ENCODE measurements at regions not wholly inside any gene's neighbourhood (a gene's known extent, or its start where the extent isn't known, plus 50 kb on each side); places are given as distances from the start of the nearest gene placed in this dataset.
A peak's percentile ranks its signal among the peaks of the same experiment; 100 is the strongest.
"Not testable (repeated sequence)": the region's sequence is repeated elsewhere in the genome, so short reads cannot be mapped to it uniquely, and the experiment has no call there.

DNA sequence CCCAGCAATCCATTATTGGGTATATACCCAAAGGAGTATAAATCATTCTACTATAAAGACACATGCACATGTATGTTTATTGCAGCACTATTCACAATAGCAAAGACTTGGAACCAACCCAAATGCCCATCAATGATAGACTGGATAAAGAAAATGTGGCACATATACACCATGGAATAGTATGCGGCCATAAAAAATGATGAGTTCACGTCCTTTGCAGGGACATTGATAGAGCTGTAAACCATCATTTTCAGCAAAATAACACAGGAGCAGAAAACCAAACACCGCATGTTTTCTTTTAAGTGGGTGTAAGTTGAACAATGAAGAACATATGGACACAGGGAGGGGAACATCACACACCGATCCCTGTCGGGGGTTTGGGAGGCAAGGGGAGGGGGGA is 56.7 kb downstream of the PALS2 start:
- not testable (repeated sequence) for DNase-seq (ENCODE audit: low spot score); FAIRE-seq

DNA sequence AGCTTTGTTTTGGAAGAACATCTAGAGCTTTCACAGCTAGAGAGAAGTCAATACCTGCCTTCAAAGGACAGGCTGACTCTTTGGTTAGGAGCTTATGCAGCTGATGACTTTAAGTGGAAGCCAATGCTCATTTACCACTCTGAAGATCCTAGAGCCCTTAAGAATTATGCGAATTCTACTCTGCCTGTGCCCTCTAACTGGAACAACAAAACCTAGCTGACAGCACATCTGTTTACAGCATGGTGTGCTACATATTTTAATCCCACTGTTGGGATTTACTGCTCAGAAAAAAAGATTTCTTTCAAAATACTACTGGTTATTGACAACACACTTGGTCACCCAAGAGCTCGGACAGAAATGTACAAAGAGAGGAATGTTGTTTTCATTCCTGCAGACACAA is 57.3 kb downstream of the PALS2 start:
- DNase-seq (ENCODE audit: low spot score) (no peak), FAIRE-seq (no peak)

DNA sequence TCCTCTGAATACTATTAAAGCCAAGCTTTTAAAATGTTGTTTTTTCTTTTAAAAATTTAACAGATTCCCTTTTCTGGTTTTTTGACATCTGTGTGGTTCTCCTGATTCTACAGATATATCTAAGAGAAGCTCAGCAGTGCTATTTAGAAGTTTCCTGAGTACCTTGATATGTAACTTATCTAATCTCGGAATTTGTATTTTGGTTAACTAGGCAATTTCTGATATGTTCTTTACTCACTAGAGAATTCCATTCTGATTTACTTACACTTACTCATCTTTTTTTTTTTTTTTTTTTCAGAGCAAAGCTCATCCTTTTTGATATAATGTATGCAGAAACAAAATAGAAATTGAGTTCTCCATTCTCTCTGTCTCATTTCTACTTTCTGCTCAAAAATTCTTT is 63.8 kb downstream of the PALS2 start:
- peak; percentile 44 for DNase-seq (ENCODE audit: low spot score)
- peak; percentile 83 for FAIRE-seq

DNA sequence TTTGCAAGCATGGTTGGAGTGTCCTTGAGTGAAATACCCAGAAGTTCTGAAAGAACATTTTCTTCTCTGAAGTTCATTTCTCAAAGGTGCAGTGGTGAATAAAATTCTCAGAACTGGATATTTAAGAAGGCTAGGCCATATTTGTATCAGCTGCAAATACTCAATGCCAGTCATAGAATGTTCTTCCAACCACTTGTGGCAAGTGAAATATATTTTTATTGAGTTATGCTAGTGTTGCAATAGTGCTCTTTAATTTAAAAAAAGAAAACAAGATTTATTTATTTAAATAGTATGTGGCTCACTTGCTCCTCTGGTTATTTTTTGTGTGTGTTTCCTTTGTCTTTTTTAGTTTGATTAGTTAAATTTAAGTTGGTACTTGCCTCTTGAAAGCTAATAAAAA is 64.5 kb downstream of the PALS2 start:
- no peak for DNase-seq (ENCODE audit: low spot score)
- FAIRE-seq, result peak; percentile 20

DNA sequence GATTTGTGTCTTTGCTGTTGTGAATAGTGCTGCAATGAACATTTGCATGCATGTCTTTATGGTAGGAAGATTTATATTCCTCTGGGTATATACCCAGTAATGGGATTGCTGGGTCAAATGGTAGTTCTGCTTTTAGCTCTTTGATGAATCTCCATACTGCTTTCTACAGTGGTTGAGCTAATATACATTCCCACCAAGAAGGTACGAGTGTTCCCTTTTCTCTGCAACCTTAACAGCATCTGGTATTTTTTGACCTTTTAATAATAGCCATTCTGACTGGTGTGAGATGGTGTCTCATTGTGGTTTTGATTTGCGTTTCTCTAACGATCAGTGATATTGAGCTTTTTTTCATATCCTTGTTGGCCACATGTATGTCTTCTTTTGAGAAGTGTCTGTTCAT is 71.3 kb downstream of the PALS2 start:
- FAIRE-seq; DNase-seq (ENCODE audit: low spot score): not testable (repeated sequence)

All from RCC 7860 (cell line).